GM19395 (cell line): ENCODE measurements at regions not wholly inside any gene's neighbourhood (a gene's known extent, or its start where the extent isn't known, plus 50 kb on each side); places are given as distances from the start of the nearest gene placed in this dataset.

Source experiments
- ATAC-seq: cut with Tn5 transposase; IDR thresholded peaks from one replicate; pipeline ENCODE4 v1.9.1; 2021; ENCODE audit warnings: mild to moderate bottlenecking, moderate library complexity; ENCODE audit not compliant: unreplicated experiment

DNA sequence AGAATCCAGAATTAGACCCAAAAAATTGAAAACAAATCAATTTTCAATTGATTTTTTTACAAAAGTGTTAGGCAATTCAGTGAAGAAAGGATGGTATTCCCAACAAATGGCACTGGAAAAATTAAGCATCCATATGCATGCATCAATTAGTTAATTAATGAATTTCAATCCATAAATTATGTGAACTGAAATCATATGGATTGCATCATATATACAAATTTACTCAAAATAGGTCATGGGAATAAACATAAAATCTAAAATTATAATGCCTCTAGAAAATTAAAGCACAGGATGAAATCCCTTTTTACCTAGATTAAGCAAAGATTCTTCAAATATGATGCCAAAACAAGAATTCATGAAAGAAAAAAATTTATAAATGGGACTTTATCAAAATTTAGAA, 213.9 kb upstream of the KLHL29 start:
- no peak for ATAC-seq

DNA sequence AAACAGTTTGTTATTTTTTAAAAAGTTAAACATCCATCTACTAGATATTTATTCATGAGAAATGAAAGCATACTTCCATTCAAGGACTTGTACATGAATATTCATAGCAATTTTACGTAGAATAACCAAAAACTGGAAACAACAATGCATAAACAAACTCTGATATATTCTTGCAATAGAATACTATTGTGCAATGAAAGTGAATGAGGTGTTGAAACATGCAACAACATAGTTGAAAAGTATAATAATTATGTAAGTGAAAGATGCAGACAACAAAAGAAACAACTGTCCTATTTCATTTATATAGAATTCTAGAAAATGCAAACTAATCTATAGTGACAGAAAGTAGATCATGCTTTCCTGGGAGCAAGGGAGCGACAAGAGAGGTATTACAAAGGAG, 206.6 kb upstream of the KLHL29 start:
- no peak for ATAC-seq

DNA sequence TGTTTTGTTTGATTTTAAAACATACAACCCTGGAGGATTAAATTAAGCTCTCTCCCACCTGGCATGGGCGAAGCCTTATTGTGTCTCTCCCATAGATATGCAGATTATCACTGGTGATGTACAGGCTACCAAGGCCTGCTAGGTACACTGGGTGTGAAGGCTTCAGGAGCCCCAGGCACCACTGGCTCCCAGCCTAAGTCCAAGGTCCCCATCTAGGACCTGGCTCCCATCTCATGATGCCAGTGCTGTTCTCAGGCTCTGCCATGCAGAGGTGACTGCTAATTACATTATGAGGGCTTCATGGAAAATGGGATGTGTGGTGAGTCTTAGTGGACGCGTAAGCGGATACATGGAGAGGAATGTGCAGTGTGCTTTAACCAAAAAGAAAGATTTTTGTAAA, 201.2 kb upstream of the KLHL29 start:
- ATAC-seq = no peak

DNA sequence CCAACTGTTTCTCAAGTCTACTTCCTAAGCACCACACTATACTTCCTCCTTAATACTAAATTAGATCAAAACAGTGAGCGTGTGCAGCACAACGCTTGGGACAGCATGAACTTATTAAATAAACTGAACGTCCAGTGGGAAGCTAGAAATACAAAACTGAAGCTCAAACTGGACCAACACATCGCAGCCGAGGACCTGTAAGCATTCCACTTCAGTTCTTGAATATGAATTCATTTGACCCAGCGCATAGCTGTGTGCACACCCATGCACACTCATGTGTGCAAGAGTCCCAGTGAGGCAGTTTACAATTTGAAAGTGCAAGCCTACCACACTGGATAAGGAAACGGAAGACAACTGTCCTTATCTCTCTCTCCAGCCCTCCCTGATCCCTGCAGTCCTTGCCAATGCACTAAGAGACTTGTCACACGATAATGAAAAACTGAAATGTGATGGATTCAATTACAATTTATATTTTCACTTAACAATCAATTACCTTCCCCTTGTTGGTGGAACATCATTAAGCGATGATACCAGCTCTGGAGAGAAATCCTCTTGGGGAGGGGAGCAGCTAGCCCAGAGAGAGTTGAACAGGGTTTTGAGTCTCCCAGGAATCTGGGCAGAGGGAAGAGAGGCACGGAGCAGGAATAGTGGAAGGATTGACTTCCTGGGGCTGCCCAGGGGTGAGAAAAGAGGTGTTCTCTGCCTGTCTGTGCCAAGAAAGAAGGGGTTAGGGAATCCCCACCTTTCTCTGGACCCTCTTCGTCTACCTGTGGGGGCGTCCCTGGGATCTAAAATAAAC, 186.5 kb upstream of the KLHL29 start:
- no peak for ATAC-seq

DNA sequence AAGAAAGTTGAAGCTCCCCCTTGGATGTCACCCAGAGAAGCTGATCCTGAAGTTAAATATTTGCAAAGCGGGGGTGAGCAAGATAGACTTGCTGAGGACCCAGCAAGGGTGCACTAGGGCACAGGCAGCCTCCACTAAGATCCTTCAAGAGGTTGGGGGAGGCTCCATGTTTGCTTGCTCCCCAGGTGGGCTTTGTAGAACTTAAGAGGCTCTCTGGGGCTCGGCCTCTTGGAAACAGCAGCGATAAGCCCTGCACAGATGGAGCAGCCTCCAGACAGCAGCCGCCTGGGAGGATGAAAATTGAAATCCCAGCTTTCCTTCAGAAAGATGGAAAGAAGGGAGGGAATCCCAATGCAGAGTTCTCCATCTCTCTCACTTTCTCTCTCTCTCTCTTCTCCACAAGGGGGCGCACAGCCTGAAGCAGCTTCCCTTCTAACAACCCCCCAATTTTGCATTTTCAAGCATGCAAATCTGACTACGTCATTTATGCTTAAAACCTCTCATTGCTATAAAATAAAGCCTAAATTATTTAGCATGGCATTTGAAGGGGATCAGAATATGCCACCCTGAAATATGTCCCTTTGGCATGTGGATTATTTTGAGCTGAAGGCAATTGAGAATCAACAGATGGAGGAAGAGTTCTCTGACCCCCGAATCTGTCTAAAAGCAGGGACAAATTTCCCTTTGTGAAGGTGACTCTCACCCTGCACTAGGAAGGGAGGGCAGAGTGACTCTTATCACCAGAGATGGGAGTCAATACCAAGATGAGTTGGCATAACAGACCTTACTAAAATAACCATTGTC, 185.7 kb upstream of the KLHL29 start:
- peak; percentile 60 for ATAC-seq

DNA sequence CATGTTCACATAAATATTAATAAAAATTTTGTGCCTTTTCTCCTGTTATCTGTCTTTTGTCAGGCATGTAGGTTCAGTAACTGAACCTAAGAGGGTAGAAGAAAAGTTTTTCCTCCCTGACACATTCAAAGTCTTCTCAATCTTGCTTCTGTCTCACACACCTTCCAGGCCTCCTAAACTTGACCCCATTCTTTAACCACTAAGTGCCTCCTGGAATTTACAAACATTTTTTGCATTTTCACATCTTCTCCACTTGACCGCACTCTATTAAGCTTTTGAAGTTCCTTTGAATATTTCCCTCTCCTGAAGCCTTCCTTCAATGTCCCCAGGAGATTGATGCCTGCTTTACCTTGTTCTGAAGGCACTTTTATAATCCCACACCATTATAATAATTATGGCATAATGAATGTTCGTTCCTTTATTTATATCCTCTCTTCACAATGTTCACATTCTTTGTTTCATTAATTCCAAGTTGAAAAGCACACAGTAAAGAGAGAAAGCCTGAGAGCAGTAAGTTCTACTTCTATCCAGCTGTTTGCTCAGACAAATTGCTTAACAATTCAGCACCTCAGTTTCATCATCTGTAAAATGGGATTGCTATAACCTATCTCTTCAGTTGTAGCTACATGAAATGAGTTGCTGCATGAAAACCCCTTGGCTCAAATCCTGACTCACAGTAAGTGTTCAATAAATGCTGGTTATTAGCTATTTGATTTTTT, 184.8 kb upstream of the KLHL29 start:
- ATAC-seq = no peak

DNA sequence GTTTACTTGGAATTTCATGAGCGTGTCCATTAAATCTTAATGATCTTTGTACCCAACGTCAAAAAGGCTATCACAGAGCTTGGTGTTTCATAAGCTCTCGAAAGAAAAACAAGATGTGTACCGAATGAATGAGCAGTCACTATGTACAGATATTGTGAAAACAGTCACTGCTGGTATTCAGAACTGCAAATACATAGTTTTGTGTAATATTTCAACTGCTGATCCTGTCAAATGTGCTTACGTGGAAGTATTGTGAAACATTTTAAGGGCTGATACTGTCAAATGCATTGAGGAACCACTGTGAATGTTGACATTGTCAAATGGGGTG, 184.2 kb upstream of the KLHL29 start:
- ATAC-seq = no peak

DNA sequence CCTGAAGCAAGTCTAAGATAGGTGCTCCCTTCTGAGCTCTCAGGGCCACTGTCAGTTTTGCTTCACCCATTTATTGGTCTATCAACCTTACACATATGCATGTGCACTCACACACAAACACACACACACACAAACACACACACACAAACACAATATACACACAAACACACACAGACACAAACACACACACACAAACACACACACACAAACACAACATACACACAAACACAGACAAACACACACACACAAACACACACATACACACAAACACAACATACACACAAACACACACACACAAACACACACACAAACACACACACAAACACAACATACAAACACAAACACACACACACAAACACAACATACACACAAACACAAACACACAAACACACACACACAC, 181.6 kb upstream of the KLHL29 start:
- ATAC-seq = no peak

DNA sequence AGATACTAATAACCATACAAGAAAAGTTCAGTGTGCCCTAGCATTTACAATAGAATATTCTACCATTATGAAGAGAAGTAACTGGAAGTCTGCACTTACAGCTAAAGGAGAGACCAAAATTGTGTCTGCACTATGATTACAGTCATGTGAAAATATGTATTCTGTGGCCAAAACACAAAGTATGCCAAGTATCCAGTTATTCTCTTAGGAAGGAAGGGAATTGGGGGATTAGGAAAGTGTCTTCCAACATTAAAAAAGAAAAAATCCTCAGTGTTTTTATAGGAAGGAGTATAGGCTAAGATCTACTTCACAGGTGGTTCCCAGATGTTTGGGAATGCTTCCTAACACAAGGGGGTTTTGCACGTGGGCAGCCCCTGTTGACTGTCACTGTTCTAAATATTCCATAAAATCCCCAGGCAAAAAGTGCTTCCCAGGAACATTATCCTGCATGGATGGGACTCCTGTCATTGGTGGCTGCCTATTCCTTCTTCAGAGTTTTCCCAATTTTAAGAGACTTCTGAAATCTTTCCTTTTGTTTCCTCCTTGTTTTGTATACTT, 180.2 kb upstream of the KLHL29 start:
- no peak for ATAC-seq

DNA sequence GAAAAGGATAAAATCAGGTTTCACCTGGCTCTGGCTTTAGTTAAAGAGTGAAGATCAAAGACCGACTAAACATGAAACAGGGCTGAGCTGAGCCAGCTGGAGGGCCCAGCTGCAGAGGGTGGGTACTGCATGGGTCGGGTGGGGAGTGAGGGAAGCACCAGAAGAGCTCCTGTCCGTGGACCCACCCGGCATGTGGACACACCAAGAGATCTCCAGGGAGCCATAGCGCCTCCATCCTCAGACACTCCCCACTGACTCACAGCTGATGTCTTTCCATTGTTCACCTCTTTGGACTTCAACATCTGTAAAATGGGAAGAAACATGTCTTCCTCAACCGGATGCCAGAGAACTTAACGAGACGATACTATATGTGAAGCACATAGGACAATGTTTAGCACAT, 178.3 kb upstream of the KLHL29 start:
- no peak for ATAC-seq

DNA sequence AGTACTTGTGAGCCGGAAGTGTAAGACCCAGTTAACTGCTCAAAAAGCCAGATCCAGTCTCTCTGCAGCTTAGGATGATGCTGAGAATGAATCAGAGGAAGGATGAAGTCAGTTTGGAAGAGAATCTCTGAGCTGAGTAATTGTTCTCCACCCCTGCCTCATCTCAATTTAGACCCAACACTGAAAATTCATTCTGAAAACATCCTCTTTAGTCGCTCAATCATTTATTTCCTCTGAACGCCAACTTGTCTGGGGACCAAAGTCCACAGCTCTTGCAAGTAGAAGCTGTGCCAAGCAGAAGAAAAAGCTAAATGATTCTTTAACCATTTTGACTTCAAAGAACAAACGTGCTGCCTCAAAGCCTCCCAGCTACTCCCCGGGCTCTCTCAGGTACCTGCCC, 177.1 kb upstream of the KLHL29 start:
- ATAC-seq = no peak

DNA sequence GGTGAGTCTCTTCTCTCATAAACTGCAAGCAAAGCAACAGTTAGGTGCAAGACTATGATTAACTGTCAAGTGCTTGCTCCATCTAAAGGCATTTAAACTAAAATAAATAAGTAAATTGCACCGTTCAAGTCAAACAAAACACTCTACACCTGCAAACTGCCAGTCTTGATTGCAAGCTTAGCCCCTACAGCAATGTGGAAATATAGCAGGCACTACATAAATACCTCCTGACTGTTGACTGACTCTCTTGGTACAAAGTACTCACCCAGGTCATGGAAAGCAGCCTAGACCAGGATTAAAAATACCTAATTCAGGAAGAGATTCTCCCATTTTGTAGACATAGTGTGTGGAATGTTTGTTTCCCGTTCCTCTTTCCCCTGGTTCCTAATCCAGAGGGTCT, 176.6 kb upstream of the KLHL29 start:
- ATAC-seq = no peak

DNA sequence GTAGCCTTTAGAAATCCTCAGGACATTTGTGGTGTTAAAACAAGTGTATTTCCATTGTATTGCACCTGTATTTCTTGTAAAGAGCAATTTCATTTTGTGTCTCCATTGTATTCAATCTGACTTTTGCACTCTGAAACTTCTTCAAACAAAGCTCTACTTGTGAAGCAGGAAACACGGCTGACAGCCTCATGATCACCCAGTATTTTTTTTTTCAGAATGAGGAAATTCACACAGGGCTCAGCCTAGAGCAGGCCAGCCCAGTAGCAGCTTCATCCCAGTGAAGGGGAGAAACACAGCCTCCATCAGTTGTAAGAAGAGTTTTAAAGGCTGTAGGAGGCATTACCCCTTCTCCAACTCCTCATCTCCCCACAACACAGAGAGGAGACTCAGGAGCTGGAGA, 175.9 kb upstream of the KLHL29 start:
- no peak for ATAC-seq

DNA sequence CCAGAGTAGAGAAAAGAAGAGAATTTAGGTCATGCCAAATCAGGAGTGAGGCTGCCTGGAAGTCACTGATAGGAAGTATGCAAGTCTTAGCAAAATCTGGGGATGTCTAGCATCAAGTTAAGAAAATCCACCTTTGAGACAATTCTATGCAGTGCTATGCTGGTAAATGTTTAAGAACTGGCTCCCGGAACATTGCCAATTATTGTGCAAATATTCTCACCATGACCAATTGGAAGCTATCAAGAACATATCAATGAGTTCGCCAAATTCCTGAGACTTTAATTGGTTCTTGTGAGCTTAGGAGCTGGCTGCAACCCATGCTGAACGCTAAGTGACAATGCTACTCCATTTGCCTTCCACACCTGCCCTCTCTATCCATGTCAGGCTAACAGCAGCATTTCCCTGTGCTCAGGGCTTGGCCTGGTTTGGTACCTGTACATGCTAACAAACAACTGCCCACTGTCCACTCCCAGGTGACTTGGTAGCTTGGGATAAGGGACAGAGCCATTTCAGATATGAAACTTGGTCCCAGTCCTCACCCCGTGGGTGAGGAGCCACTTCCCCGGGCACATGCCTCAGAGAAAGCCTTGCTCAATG, 172.9 kb upstream of the KLHL29 start:
- no peak for ATAC-seq

DNA sequence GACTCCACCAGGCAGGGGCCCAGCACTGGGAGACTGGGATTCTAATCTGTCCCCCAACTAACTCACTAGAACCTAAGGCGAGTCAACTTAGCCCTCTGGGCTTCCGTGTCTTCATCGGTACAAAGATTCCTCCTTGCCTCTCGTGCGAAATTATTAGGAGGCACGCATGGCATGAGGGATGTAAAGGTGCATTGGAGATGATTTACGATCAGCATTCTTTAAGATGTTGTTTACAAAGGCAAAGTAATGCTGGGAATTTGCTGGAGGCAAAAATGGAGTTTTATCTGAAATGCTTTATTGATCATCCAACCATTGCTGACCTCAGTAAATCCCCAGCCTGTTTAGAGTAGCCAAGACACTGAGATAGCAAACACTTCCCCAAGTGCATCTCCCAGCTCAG, 171.8 kb upstream of the KLHL29 start:
- no peak for ATAC-seq

DNA sequence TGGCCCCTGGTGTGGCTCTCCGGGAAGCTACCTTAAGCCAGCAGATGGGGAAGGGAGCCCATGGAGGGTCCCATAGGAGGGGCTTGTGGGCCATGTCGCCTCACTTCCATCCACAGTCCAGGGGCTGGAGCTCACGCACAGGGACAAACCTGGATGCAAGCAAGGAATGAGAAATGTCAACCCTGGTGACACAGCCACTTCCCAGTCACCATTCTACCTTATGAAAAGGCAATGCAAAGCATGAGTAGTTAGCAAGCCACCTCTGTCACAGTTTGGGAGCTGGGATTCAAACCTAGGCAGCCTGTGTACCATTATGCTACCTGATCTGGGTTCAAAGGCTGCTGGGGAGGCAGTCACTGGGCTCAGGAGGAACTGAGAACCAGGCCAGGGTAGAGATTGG, 170.0 kb upstream of the KLHL29 start:
- no peak for ATAC-seq

DNA sequence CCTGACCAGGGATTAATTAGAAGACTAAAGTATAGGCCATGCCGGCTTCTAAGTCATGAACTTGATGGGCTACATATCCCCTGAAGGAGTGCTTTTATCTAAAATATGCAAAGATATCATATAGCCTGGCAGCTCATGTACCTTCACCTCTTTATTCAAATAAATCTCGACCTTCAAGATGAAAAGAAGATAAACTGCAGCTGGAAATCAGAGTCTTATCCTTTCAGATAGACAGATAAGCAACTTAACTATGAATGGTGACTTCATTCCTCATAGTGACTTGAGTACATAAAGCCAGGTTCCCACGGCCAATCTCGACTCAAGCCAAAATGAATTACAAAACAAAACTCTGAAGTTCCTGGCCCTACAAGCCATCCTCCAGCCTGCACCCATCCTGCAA, 165.3 kb upstream of the KLHL29 start:
- ATAC-seq = no peak

DNA sequence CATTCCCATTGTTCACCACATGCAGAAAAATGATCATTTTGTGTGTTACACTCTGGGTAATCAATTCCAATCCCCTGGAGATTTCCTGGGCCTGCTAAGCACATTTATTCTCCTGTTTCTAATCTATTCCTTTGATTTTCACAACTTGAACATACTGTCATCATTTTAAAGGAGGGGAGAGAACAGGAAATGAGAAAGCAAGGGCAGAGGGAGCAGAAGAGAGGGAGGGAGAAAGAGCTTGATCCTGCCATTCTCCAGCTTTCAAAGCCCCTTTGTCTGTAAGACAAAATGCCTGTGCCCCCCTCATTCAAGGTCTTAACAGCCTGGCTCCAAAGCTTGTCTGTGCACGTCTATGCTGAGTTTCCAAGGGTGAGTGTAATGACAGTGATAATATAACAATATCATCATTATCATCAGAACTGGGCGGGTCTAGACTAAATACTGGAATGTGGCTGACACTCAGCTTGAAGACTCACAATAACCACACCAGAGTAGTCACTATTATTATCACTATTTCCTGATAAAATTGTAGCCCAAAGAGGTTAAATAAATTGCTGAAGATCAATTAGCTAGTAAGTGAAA, 164.4 kb upstream of the KLHL29 start:
- ATAC-seq = no peak

DNA sequence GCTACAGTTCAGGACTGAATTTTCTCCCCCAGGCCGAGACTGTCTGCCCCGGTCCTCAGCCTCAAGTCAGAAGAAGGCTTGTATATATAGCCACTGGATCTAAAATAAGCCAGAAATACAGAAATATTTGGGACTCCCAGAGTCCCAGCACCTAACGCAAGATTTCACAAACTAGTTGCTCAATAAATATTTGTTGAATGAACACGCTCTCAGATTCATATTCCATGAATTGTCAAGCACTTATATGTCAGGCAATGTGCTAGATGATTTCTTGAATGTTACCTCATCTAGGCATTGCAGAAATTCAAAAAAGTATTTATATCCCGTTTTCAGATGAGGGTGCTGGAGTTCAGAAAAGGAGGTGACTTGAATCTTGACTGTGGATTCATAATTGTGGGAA, 163.7 kb upstream of the KLHL29 start:
- ATAC-seq = no peak

DNA sequence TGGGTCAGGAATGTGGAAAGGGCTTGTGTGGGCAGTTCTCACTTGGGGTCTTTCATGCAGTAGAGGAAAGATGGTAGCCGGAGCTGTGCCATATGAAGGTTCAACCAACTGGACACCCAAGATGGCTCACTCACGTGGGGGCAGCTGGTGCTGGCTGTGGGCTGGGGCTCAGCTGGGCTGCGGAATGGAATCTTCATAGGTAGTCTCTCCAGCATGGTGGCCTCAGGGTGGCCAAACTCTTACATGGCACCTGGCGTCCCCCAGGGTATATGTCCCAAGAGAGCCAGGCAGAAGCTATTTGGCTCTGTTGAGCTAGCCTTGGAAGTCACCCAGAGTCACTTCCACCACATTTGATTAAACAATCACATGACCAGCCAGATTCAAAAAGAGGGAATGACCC, 163.1 kb upstream of the KLHL29 start:
- ATAC-seq = no peak

DNA sequence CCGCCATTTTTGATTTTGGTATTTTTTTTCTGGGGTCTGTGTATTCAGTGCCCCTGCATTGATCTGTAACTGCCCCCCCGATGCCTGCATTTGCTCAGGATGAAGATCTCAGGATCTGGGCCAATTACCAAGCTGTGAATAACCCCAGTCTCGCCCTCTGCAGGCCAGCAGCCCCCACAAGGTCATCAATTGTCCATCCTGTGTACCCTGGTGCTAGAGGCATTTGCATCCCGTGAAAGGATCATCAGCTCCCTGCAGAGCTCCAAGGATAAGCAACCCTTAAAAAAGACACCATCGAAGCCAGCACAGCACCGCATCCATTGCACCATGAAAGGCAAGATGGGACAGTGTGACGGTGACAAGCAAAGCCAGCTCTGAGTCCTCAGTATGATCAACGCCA, 154.1 kb upstream of the KLHL29 start:
- ATAC-seq = no peak
